Sigmoid colon (tissue), 4 donors: ENCODE measurements at regions not wholly inside any gene's neighbourhood (a gene's known extent, or its start where the extent isn't known, plus 50 kb on each side); places are given as distances from the start of the nearest gene placed in this dataset.
A peak's percentile ranks its signal among the peaks of the same experiment; 100 is the strongest.

ENCODE experiments used
- POLR2A ChIP-seq, 2 donors: fragments of 450-650 bp; IDR thresholded peaks; one replicate each; pipeline ENCODE4 v1.6.1; 2016; ENCODE audit warnings: antibody characterized with exemption in 2 of 2, mild to moderate bottlenecking in 2 of 2, moderate library complexity in 2 of 2
- POLR2AphosphoS5 ChIP-seq, 4 donors: sonication (generic); formaldehyde crosslinking; IDR thresholded peaks; one replicate each; pipeline ENCODE4 v1.6.1; 2017; ENCODE audit warnings: antibody characterized with exemption in 4 of 4
- TF ChIP-seq, protein P1 (sequence below), 4 experiments: fragments of 450-650 bp in 3 of 4; fragments of 200-600 bp in 1 of 4; IDR thresholded peaks; one replicate each; pipeline ENCODE4 v1.5.1; 2016 to 2019; ENCODE audit warnings: antibody characterized with exemption in 4 of 4, mild to moderate bottlenecking in 3 of 4, moderate library complexity in 2 of 4

DNA sequence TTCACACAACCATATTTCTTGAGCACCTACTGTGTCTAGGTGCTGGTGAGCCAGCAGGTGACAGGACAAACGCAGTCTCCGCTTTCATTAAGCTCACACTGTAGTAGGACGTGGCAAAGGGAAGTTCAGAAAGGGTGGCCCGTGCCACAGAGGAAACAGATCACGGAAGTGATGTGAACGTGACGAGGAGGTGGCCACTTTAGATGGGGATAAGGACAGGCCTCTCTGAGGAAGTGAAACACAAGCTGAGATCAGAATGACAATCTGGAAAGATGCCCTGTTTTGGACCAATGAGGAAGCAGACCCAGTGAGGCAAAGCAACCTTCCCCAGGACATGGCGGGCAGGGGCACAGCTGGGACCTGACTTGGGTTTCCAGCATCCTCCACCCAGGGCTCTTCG is 127.4 kb upstream of the PRMT8 start:
- TF ChIP-seq, protein P1, sequence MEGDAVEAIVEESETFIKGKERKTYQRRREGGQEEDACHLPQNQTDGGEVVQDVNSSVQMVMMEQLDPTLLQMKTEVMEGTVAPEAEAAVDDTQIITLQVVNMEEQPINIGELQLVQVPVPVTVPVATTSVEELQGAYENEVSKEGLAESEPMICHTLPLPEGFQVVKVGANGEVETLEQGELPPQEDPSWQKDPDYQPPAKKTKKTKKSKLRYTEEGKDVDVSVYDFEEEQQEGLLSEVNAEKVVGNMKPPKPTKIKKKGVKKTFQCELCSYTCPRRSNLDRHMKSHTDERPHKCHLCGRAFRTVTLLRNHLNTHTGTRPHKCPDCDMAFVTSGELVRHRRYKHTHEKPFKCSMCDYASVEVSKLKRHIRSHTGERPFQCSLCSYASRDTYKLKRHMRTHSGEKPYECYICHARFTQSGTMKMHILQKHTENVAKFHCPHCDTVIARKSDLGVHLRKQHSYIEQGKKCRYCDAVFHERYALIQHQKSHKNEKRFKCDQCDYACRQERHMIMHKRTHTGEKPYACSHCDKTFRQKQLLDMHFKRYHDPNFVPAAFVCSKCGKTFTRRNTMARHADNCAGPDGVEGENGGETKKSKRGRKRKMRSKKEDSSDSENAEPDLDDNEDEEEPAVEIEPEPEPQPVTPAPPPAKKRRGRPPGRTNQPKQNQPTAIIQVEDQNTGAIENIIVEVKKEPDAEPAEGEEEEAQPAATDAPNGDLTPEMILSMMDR (IDR thresholded peaks at IDR 0.05), result no peak
- no peak for TF ChIP-seq POLR2A (IDR thresholded peaks at IDR 0.05)
- TF ChIP-seq POLR2AphosphoS5 (IDR thresholded peaks at IDR 0.05), result peak in 1 of 4 donors; percentile 10
